Hematopoietic multipotent progenitor cell treated with erythropoietin and hydrocortisone succinate and interleukin-3 and kit ligand, for 6 days (in vitro differentiated cells): ENCODE measurements at regions not wholly inside any gene's neighbourhood (a gene's known extent, or its start where the extent isn't known, plus 50 kb on each side); places are given as distances from the start of the nearest gene placed in this dataset.
"Not testable (repeated sequence)": the region's sequence is repeated elsewhere in the genome, so short reads cannot be mapped to it uniquely, and the experiment has no call there.

Source experiments
- DNase-seq: peaks from one replicate; pipeline ENCODE4 v3.0.0-alpha.2; 2015

DNA sequence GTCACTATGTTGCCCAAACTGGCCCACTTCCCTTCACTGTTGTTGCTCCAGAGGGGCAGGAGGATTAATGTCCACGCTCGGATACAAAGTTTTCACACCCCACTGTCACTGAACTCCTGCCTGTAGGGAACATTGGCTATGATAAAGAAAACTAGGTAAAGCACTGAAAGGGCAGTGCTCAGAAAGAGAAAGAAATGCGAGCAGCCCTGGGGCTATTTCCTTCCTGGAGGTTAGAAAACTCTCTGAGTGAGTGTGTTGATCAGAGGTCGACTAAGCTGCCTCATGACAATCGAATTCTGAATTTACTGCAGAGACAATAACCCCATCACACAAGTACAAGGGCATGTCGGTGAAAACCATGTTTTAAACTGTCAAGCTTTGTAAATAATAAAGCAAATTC lies 227.2 kb upstream of the PITRM1 start:
- no peak for DNase-seq

GRCh38 chr10:3398825-3399646 lies 226.5 kb upstream of the PITRM1 start:
- DNase-seq, result no peak

DNA sequence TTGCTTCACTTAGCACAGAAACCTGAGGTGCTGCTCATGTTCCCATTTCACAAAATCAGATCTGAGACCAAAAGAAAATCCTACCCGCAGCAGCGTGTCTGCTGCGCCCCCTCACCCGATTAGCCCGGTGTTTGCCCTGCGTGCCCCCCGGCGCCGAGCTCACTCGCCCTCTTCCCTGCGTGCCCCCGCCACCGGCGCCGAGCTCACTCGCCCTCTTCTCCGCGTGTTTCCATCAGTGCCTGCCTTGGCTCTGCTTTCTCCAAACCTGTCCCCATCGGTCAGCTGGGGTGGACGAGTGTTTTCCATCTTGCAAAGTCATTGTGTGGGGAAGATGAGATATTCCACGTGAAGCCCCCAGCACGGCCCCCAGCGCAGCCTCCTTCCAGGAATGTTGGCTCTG lies 225.3 kb upstream of the PITRM1 start:
- no peak for DNase-seq

DNA sequence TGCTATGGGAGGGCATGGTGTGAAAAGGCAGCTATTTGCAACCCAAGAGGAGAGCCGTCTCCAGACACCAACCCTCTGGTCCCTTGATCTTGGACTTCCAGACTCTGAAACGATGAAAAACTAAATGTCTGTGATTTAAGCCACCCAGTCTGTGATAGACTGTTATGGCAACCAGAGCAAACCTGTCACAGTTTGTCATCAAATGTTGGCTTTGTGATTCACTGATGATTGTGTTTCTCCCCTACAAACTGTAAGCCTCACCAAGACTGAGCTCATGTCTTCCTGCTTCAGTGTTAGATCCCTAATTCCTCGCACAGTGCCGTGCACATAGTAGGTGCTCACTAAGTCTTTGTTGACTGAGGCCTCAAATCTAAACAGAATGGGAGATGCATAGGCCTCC lies 224.6 kb upstream of the PITRM1 start:
- no peak for DNase-seq

GRCh38 chr10:3396116-3396515 lies 223.5 kb upstream of the PITRM1 start:
- no peak for DNase-seq

- DNase-seq, result no peak
These were observed 222.9 kb upstream of the PITRM1 start for GRCh38 chr10:3395458-3395861.

DNA sequence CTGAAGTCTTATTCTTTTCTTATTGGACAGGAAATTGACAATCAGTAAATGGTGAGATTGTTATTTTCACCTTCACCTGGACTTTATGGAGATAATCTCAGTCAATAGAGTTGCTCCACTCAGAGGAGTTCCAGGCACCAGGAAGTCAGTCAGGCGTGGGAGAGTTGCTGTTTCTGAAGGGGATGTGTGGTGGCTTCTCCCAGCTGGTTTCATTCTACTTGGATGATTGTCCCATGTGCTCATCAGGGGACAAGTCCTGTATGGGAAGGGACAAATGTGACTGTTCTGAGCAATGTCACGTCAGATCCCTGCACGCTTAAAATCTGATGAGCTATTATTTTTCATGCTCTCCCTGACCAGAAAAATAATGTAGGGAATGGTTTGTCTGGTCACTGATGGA lies 222.5 kb upstream of the PITRM1 start:
- DNase-seq, result no peak

DNA sequence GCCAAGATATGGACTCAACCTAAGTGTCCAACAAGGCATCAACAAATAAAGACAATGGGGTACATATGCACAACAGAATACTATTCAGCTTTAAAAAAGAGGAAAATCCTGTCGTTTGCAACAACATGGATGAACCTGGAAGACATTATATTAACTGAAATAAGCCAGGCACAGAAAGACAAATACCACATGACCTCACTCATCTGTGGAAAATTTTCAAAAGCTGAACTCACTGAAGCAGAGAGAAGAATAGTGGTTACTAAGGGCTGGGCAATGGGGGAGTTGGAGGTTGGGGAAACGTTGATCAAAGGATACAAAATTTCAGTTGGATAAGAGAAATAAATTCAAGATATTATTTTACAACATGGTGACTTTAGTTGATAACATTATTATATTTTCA lies 221.4 kb upstream of the PITRM1 start:
- no peak for DNase-seq

- DNase-seq, result no peak
These were observed 219.1 kb upstream of the PITRM1 start for GRCh38 chr10:3391657-3392056.

DNA sequence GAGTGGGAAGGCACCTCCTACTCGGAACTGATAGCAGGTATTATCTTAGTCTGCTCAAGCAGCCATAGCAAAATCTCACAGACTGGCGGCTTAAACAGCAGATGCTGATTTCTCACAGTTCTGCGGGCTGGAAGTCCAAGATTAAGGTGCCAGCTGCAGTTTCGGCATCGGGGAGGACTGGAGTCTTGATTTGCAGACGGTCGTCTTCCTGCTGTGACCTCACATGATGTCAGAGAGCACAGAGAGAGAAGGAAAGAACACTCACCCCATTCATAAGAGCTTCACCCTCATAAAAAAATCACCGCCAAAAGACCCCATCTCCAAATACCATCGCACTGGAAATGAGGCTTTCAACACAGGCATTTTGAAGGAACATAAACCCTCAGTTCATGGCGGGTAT lies 216.5 kb upstream of the PITRM1 start:
- no peak for DNase-seq

DNA sequence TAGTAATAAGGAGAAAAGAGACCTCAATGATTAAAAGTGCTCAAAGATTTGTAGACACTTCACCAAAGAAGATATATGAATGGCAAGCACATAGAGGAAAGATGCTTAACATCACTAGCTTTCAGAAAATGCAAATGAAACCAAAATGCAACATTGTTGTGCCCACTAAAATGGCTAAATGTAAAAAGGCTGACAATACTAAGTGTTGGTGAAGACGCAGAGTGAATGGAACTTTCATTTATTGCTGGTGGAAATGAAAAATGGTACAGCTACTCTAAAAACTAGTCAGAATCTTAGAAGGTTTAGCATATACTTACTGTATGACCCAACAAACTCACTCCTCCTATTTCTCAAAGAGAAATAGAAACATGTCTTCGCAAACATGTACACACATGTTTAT lies 212.9 kb upstream of the PITRM1 start:
- DNase-seq, result no peak

DNA sequence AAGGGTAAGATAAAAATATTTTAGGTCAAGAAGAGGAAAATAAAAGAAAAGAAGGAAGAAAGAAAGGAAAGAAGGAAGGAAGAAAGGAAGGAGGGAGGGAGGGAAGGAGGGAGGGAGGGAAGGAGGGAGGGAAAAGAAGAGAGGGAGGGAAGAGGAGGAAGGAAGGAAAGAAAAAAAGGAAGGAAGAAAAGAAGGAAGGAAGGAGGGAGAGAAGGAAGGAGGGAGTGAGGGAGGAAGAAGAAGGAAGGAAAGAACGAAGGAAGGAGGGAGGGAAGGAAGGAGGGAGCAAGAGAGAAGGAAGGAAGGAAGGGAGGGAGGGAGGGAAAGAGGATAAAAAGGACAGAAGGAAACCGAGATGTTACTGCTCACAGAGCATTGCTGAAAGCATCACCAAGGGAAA lies 209.5 kb upstream of the PITRM1 start:
- no peak for DNase-seq

GRCh38 chr10:3380406-3381050 lies 207.9 kb upstream of the PITRM1 start:
- no peak for DNase-seq

DNA sequence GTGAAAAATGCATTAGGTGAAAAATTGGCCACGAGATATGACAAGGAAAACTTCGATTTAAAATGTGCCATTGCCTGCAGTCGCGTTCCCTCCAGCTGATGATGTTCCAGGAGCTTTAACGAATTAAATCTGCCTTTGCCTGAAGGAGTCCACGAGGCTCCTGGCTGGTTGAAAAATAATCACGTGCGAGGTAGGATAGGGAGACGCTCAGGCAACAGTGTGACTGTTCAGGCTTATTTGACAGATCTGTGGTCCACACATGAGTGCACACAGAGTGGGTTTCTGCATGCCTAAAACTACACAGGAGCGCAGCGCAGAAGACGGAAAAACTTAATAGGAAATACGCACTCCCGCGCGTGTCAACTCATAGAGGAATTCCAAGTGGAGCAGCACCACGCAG lies 204.0 kb upstream of the PITRM1 start:
- DNase-seq, result no peak

GRCh38 chr10:3375505-3375904 lies 202.9 kb upstream of the PITRM1 start:
- no peak for DNase-seq

GRCh38 chr10:3374914-3375313 lies 202.3 kb upstream of the PITRM1 start:
- no peak for DNase-seq

GRCh38 chr10:3373374-3374027 lies 200.9 kb upstream of the PITRM1 start:
- DNase-seq, result not testable (repeated sequence)

DNA sequence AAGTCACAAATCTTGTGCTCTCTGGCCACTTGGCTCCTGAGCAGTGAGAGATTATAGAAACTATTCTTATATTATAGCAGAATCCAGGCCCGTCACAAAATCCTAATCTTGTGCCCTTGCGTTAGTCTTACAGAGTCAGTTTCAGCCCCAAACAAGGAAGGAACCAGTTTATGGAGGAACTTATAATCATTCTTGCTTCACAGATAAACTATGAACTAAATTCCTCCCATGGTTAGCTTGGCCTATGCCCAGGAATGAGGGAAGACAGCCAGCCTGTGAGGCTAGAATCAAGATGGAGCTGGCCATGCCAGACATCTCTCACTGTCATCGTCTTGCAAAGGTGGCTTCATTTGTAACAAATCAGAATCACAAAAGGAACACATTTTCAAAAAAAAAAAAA lies 199.7 kb upstream of the PITRM1 start:
- DNase-seq, result no peak

DNA sequence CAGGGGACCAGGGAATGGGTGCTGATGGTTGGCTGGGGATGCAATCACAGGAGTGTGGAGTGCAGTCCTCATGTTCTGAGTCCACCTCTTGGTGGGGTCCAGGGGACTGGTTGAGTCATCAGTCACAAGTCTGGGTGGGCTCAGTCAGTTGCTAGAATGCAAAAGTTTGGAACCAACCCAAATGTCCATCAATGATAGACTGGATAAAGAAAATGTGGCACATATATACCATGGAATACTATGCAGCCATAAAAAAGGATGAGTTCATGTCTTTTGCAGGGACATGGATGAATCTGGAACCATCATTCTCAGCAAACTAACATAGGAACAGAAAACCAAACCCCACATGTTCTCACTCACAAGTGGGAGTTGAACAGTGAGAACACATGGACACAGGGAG lies 199.0 kb upstream of the PITRM1 start:
- not testable (repeated sequence) for DNase-seq

- no peak for DNase-seq
These were observed 194.3 kb upstream of the PITRM1 start for GRCh38 chr10:3366735-3367405.

DNA sequence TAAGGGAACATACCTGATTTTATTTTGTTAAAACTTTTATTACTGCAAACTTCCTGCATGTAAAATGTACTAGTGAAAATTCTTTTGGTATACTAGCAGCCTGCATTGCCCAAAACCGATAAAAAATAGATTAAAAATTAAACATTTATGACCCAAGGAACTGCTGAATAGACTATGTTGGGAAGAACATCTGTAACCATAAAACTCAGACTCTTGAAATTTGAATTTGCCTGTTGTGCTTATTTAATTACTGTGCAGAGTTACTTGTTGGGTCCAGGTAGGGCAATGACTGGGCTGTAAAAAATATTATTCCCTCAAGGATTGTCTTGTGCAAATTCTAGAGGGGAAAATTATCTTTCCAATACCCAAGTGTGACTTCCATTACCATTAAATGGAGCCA lies 193.5 kb upstream of the PITRM1 start:
- no peak for DNase-seq

GRCh38 chr10:3365630-3366029 lies 193.0 kb upstream of the PITRM1 start:
- DNase-seq, result no peak

- no peak for DNase-seq
These were observed 192.3 kb upstream of the PITRM1 start for GRCh38 chr10:3364768-3365480.
